ENCODE measurements at regions not wholly inside any gene's neighbourhood (a gene's known extent, or its start where the extent isn't known, plus 50 kb on each side); places are given as distances from the start of the nearest gene placed in this dataset.

GRCh38 chr3:166060789-166061479 is 223.7 kb upstream of the BCHE start:
- TF ChIP-seq POLR2A (IDR thresholded peaks at IDR 0.05; ENCODE audit: low read depth, low read length) = no peak
- TF ChIP-seq TAF1 (IDR thresholded peaks at IDR 0.05; ENCODE audit: borderline replicate concordance, low read depth, low read length) = no peak

Measured in GM12892 (cell line).